HCT116 (cell line): ENCODE measurements at regions not wholly inside any gene's neighbourhood (a gene's known extent, or its start where the extent isn't known, plus 50 kb on each side); places are given as distances from the start of the nearest gene placed in this dataset.

ENCODE experiments used
- CBX3 ChIP-seq: IDR thresholded peaks from 2 replicates; pipeline ENCODE4 v1.6.1; 2012; ENCODE audit warnings: low read depth
- CEBPB ChIP-seq: IDR thresholded peaks from 2 replicates; pipeline ENCODE4 v1.6.1; 2012; ENCODE audit warnings: low read depth
- CTCF ChIP-seq, 3 experiments: fragments of 200-600 bp in 1 of 3; sonication (generic) in 1 of 3; IDR thresholded peaks in 2 of 3; conservative IDR thresholded peaks in 1 of 3; 2 replicates each; pipeline ENCODE4 v1.5.1; 2012 to 2017; ENCODE audit warnings: low read depth in 2 of 3, low read length in 2 of 3, antibody characterized with exemption in 1 of 3, borderline replicate concordance in 1 of 3, control low read depth in 1 of 3, mild to moderate bottlenecking in 1 of 3, mixed read lengths in 1 of 3, mixed run types in 1 of 3, moderate library complexity in 1 of 3; ENCODE audit not compliant: insufficient read depth in 1 of 3
- EZH2 ChIP-seq: fragments of 200-600 bp; sonication (generic); IDR thresholded peaks from 2 replicates; pipeline ENCODE4 v1.6.1; 2017; ENCODE audit warnings: antibody characterized with exemption, mixed run types
- FOSL1 ChIP-seq: IDR thresholded peaks from 2 replicates; pipeline ENCODE4 v1.6.1; 2012; ENCODE audit warnings: low read depth
- POLR2A ChIP-seq: IDR thresholded peaks from 2 replicates; pipeline ENCODE4 v1.7.0; 2011; ENCODE audit warnings: borderline replicate concordance; ENCODE audit not compliant: insufficient read depth, insufficient read length; ENCODE audit errors: extremely low read depth
- POLR2AphosphoS5 ChIP-seq: IDR thresholded peaks from 2 replicates; pipeline ENCODE4 v1.6.1; 2011; ENCODE audit warnings: mild to moderate bottlenecking, low read depth, low read length, moderate library complexity
- RAD21 ChIP-seq: IDR thresholded peaks from 2 replicates; pipeline ENCODE4 v1.6.1; 2012; ENCODE audit warnings: low read depth, mild to moderate bottlenecking
- SP1 ChIP-seq: IDR thresholded peaks from 2 replicates; pipeline ENCODE4 v1.6.1; 2012; ENCODE audit warnings: low read depth
- YY1 ChIP-seq: IDR thresholded peaks from 2 replicates; pipeline ENCODE4 v1.6.1; 2011; ENCODE audit warnings: low read length, low read depth, moderate library complexity, mild to moderate bottlenecking; ENCODE audit not compliant: insufficient replicate concordance; ENCODE audit errors: extremely low read depth
- ZNF274 ChIP-seq: fragments of 200-500 bp; sonication (Bioruptor generic); IDR thresholded peaks from 2 replicates; pipeline ENCODE4 v1.6.1; 2014; ENCODE audit warnings: mild to moderate bottlenecking, low read depth, low read length, inconsistent platforms

- no peak for TF ChIP-seq POLR2AphosphoS5
- TF ChIP-seq CTCF (IDR thresholded peaks at IDR 0.05 in 2 of 3, conservative IDR thresholded peaks at IDR 0.05 in 1 of 3; ENCODE audit: borderline replicate concordance in 1 of 3, insufficient read depth in 1 of 3, low read depth in 2 of 3, low read length in 2 of 3) = no peak
- no peak for TF ChIP-seq RAD21
- TF ChIP-seq CEBPB = no peak
- TF ChIP-seq ZNF274 = no peak
- TF ChIP-seq POLR2A = no peak
- TF ChIP-seq SP1 = no peak
- no peak for TF ChIP-seq FOSL1
- no peak for TF ChIP-seq EZH2
- TF ChIP-seq CBX3 = no peak
- no peak for TF ChIP-seq YY1
These were observed 124.6 kb upstream of the ATF7IP start for GRCh38 chr12:14240873-14241220.
